Kidney epithelial cell (primary cell): ENCODE measurements at regions not wholly inside any gene's neighbourhood (a gene's known extent, or its start where the extent isn't known, plus 50 kb on each side); places are given as distances from the start of the nearest gene placed in this dataset.
"Not testable (repeated sequence)": the region's sequence is repeated elsewhere in the genome, so short reads cannot be mapped to it uniquely, and the experiment has no call there.

Experiments used
- DNase-seq: peaks from one replicate; pipeline ENCODE4 v3.0.0-alpha.2; 2010; ENCODE audit warnings: low read depth
- H3K27me3 ChIP-seq: 2 replicates; pipeline ENCODE4 v1.6.0; 2011; ENCODE audit warnings: low read length; ENCODE audit not compliant: control insufficient read depth, insufficient read depth
- H3K36me3 ChIP-seq: 2 replicates; pipeline ENCODE4 v1.5.1; 2011; ENCODE audit warnings: low read length; ENCODE audit not compliant: control insufficient read depth, insufficient read depth
- H3K4me3 ChIP-seq: 2 replicates; pipeline ENCODE4 v1.5.1; 2011; ENCODE audit warnings: low read depth, mild to moderate bottlenecking, control low read depth, low read length
- TF ChIP-seq, protein P1 (sequence below): IDR thresholded peaks from 2 replicates; pipeline ENCODE4 v1.5.1; 2011; ENCODE audit warnings: mild to moderate bottlenecking, moderate library complexity, low read length, control low read depth, inconsistent platforms; ENCODE audit not compliant: insufficient read depth, poor library complexity, severe bottlenecking

DNA sequence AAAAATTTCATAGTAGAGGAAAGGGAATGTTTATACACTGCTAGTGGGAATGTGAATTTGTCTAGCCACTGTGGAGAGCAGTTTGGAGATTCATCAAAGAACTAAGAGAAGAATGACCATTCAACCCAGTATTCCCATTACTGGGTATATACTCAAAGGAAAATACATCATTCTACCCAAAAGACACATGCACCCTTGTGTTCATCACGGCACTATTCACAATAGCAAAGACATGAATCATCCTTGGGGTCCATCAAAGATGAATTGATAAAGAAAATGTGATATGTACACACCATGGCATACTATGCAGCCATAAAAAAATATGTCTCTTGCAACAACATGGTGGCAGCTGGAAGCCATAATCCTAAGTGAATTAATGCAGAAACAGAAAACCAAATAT lies 825.7 kb downstream of the TNS3 start:
- DNase-seq = no peak
- H3K4me3 ChIP-seq = no peak overlapping the region
- TF ChIP-seq, protein P1, sequence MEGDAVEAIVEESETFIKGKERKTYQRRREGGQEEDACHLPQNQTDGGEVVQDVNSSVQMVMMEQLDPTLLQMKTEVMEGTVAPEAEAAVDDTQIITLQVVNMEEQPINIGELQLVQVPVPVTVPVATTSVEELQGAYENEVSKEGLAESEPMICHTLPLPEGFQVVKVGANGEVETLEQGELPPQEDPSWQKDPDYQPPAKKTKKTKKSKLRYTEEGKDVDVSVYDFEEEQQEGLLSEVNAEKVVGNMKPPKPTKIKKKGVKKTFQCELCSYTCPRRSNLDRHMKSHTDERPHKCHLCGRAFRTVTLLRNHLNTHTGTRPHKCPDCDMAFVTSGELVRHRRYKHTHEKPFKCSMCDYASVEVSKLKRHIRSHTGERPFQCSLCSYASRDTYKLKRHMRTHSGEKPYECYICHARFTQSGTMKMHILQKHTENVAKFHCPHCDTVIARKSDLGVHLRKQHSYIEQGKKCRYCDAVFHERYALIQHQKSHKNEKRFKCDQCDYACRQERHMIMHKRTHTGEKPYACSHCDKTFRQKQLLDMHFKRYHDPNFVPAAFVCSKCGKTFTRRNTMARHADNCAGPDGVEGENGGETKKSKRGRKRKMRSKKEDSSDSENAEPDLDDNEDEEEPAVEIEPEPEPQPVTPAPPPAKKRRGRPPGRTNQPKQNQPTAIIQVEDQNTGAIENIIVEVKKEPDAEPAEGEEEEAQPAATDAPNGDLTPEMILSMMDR = no peak
- H3K27me3 ChIP-seq = no peaks in the 10 kb centered on the region
- H3K36me3 ChIP-seq = no peaks in the 10 kb centered on the region

DNA sequence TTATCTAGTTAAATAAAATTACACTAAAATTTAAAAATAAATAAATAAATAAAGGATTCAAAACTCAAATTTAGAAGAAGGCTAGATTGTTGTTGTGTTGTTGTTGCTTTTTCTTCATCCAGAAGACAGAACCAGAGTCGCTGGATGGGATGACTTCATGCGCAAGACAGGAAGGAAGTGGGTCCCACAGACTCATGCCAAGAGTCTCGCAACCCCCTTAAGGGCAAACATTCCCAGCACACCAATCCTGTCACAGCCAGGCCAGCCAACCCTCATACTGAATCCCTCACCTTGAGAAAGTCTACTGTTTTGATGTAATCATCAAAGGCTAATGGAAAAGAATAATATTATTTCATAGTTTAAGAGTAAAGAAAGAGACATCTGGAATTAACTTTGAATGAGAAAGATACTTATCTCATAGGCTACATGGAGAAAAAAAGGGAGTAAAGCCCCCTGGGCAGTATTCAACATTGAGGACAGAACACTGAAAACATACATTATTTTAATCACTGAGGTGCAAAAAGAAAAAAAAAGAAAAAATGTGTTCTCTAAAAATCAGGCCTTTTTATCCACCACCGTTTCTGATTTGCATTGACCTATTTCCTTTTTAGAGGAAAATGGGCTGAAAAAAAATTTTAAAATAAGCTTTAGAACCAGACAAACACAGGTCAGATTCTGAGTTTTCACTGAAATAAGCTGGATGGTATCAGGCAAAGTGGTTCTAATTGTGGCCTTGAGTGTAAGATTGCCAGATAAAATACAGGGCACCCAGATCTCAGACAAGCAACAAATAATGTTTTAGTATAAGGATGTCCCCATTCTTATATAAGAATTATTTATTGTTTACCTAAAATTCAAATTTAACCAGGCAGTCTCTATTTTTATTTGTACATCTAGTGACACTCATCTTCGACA lies 826.5 kb downstream of the TNS3 start:
- Histone ChIP-seq H3K27me3 (no peaks in the 10 kb centered on the region), H3K36me3 (no peaks in the 10 kb centered on the region), H3K4me3 (no peak overlapping the region)
- TF ChIP-seq, protein P1 = no peak
- no peak for DNase-seq

DNA sequence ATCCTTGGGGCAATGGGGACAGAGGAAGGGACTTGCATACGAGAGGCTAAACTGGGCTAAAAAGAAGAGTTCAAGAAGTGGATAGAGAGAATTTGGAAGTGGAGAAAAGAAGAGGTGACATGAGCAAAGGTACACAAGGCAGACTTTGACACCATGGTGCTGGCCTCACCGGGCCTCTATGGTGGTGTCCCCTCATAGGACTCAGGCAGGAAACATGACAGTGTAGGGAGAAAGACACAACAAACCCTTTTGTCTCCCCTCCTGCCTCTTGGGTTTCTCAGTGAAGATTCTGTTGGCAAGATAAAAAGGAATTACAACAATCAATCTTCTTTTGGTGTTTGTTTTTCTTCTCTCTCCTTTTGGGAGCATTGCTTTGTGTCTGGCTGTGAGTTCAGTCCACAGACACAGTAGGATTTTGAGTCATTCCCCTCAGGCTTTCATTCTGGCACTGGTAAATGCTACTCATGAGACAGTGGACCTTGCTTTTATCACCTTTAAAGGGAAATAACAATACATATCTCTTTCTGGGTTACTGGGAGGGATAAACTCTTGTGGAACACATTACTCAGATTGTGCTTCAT lies 827.7 kb downstream of the TNS3 start:
- H3K36me3 ChIP-seq = no peaks in the 10 kb centered on the region
- TF ChIP-seq, protein P1 = no peak
- H3K27me3 ChIP-seq = no peaks in the 10 kb centered on the region
- no peak overlapping the region for H3K4me3 ChIP-seq
- DNase-seq = no peak

DNA sequence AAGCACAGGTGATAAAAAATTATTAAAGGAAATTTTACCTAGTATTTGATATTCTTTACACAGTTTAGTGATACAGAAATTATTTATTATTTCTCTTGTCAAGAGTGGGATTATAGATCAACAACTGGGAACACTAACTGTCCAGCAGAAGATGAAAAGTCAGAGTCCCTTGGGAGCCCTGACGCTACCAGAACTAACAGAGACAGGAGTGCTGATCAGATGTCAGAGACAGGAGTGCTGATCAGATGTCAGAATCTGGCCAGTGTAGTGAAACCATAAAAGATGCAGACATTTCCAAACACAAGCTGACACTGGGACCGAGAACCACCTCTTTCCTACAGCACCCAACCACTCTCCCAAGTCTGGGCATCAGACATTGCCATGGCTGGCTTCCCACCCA lies 828.2 kb downstream of the TNS3 start:
- Histone ChIP-seq H3K4me3 (no peak overlapping the region), H3K27me3 (no peaks in the 10 kb centered on the region), H3K36me3 (no peaks in the 10 kb centered on the region)
- TF ChIP-seq, protein P1 = no peak
- no peak for DNase-seq

DNA sequence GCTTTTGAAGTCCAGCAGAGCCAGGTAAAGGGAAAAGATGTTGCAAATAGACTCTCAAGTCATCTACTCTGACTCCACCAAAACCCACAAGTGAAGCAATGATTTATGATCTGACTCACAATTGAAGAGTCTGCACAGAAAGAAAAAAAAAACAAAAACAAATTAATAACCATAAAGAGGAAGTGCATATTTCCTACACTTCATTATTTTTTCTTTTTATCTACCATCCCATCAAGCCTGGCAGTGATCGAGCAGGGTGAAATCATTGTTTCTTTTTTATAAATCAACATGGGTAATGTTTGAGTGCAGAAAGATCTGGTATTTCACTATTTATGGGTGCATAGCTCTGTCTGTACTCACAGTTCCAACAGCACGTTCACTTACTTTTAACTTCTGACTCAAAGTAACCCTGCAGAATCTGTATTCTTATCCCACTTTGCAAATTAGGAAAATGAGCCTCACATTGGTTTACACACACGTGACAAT lies 829.0 kb downstream of the TNS3 start:
- peak; percentile 49 for DNase-seq
- Histone ChIP-seq H3K36me3 (no peaks in the 10 kb centered on the region), H3K4me3 (no peak overlapping the region), H3K27me3 (no peaks in the 10 kb centered on the region)
- TF ChIP-seq, protein P1 = no peak

DNA sequence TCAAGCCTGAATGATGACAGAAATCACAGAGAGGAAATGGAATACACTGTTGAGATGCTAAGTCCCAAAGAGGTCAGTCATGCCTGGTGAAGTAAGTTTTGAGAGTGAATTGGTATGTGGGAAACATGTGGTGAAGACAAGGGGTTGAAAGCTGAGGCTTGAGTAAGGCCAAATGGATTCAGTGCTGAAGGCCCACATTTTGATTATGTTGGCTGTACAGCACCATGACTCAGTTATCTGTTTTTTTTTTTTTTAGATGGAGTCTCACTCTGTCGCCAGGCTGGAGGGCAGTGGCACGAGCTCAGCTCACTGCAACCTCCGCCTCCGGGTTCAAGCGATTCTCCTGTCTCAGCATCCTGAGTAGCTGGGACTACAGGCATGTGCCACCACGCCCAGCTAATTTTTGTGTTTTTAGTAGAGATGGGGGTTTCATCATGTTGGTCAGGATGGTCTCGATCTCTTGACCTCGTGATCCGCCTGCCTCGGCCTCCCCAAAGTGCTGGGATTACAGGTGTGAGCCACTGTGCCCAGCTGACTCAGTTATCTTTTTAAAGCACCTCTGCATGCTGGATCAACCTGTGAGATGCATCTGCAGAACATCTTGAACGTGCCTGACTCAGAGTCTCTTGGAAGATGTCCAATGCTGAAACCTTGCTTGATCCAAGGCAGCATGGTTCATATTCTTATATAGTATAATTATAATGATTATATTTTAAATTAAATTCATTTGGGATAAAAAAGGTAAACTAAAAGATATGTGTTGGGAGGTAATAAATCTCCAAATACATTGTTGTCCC lies 829.8 kb downstream of the TNS3 start:
- not testable (repeated sequence) for H3K27me3 ChIP-seq, DNase-seq, H3K4me3 ChIP-seq, H3K36me3 ChIP-seq
